Fibroblast of the aortic adventitia (primary cell): ENCODE measurements at regions not wholly inside any gene's neighbourhood (a gene's known extent, or its start where the extent isn't known, plus 50 kb on each side); places are given as distances from the start of the nearest gene placed in this dataset.
"Not testable (repeated sequence)": the region's sequence is repeated elsewhere in the genome, so short reads cannot be mapped to it uniquely, and the experiment has no call there.

ENCODE experiments used
- DNase-seq: peaks from one replicate; pipeline ENCODE4 v3.0.0-alpha.2; 2010; ENCODE audit warnings: low read depth
- H3K4me3 ChIP-seq: 2 replicates; pipeline ENCODE4 v1.5.1; 2011; ENCODE audit warnings: low read depth, mild to moderate bottlenecking, control low read depth, low read length, moderate library complexity
- TF ChIP-seq, protein P1 (sequence below): IDR thresholded peaks from 2 replicates; pipeline ENCODE4 v1.5.1; 2011; ENCODE audit warnings: mild to moderate bottlenecking, low read length, control low read depth, inconsistent platforms; ENCODE audit not compliant: insufficient read depth

DNA sequence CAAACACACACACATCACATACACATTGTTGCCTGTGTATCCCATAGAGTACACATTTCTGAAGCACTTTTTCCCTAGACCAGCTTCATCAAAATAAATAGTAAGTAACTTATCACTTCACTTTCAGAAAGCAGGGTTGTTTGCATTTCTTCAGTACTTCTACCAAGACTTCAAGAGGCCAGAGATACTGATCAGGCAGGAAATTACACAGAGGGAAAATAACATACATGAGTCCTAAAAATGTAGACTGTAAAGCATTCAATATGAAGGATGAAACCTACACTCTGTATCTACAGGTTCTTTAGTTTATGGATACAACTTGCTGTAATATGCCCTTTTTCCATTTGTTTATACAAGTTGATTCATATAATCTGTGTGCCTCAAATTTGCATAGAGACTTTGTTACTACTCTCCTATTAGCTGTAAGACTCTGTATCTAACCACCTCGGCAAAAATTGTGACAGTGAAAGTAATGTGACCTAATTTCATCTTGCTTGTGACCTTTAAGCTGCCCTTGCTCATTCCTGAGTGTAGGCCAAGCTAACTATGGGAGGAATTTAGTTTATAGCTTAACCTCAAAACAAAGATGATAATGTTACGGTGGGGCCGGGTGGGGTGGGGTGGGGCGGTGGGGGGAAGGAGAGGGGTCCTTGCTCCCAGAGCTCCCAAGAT is 228.9 kb upstream of the SPOPL start:
- DNase-seq = no peak
- TF ChIP-seq, protein P1, sequence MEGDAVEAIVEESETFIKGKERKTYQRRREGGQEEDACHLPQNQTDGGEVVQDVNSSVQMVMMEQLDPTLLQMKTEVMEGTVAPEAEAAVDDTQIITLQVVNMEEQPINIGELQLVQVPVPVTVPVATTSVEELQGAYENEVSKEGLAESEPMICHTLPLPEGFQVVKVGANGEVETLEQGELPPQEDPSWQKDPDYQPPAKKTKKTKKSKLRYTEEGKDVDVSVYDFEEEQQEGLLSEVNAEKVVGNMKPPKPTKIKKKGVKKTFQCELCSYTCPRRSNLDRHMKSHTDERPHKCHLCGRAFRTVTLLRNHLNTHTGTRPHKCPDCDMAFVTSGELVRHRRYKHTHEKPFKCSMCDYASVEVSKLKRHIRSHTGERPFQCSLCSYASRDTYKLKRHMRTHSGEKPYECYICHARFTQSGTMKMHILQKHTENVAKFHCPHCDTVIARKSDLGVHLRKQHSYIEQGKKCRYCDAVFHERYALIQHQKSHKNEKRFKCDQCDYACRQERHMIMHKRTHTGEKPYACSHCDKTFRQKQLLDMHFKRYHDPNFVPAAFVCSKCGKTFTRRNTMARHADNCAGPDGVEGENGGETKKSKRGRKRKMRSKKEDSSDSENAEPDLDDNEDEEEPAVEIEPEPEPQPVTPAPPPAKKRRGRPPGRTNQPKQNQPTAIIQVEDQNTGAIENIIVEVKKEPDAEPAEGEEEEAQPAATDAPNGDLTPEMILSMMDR = no peak
- H3K4me3 ChIP-seq = no peak overlapping the region

- not testable (repeated sequence) for DNase-seq, H3K4me3 ChIP-seq
Observed at GRCh38 chr2:138273280-138273679, 228.3 kb upstream of the SPOPL start.

- DNase-seq = peak; percentile 31
- no peak overlapping the region for H3K4me3 ChIP-seq
- TF ChIP-seq, protein P1 = no peak
Observed at GRCh38 chr2:138274421-138275291, 226.9 kb upstream of the SPOPL start.

- TF ChIP-seq, protein P1 = no peak
- H3K4me3 ChIP-seq = no peak overlapping the region
- no peak for DNase-seq
Observed at GRCh38 chr2:138275292-138275690, 226.3 kb upstream of the SPOPL start.

GRCh38 chr2:138275881-138276280 is 225.7 kb upstream of the SPOPL start:
- no peak overlapping the region for H3K4me3 ChIP-seq
- TF ChIP-seq, protein P1 = no peak
- no peak for DNase-seq

DNA sequence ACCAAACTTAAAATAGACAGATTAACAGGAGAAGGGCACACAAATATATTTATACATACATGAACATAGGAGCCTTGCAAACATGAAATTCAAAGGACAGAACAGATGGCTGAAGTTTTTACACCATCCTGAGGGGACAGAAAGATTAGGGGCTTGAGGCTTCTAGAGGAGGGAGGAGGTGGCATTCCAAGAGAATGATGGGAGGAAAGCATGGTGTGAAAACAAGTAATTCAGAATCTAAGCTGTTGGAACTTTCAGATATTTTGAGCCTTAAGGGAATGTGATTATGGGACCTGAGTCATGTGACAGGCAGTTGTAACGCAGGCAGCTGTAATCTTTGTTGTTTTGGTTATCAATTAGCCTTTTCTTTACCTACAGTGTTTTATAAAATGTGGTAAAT is 225.2 kb upstream of the SPOPL start:
- TF ChIP-seq, protein P1 = no peak
- DNase-seq = no peak
- H3K4me3 ChIP-seq = no peak overlapping the region

DNA sequence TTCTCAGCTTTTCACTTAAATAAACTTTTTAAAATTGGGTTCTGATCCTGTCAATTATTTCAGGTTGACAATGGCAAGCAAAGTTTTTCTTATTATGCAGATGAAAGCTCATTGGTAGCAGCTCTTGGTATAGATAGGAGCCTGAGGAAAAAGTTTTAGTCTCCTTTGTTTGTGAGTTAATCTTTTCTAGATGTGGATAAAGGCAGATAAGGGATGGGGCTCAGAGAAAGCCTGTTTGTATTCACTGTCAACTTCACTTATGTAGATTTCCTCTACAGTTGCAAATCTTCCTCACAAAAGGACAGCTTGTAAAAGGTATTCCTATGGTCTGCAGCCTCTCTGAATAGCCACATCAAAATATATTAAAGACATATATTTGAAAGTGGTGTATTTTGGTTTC is 224.5 kb upstream of the SPOPL start:
- DNase-seq = no peak
- H3K4me3 ChIP-seq = no peak overlapping the region
- TF ChIP-seq, protein P1 = no peak
